22Rv1 (cell line): ENCODE measurements at regions not wholly inside any gene's neighbourhood (a gene's known extent, or its start where the extent isn't known, plus 50 kb on each side); places are given as distances from the start of the nearest gene placed in this dataset.
A peak's percentile ranks its signal among the peaks of the same experiment; 100 is the strongest.

Experiments used
- H3K27ac ChIP-seq: fragments of 450-650 bp; 2 replicates; pipeline ENCODE4 v1.5.1; 2017
- ZFX ChIP-seq: fragments of 450-650 bp; IDR thresholded peaks from 2 replicates; pipeline ENCODE4 v1.6.1; 2017; ENCODE audit warnings: antibody characterized with exemption, borderline replicate concordance
- TF ChIP-seq, protein P1 (sequence below): fragments of 450-650 bp; IDR thresholded peaks from 2 replicates; pipeline ENCODE4 v1.5.1; 2017; ENCODE audit warnings: mild to moderate bottlenecking

DNA sequence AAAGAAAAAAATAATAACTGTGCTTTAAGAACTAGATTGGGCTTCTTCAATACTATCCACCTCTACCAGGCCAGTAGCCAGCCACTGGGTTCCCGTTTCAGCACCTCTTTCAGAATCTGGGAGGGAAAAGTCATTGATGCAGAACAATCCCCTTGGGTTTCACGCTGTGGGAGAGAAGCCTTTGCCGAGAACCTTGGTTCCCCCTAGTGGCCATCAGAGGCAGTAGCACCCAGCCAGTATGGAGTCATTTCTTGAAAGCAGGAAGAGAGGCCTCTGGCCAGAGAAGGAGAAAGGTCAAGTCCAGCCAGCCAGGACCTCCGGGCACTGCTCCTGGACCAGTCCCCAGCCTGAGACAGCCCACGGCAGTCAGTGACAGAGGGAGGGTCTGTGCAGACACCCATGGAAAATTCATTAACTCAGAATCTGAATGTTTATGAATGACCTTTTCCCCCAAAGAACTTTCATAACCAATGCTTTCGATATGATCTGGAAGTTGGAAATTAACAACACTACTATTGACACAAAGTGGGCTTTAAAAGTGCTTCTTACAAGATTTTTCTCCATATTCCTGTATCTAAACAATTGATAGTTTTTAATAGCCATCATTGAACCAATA, 51.2 kb upstream of the CDH5 start:
- TF ChIP-seq ZFX = no peak
- TF ChIP-seq, protein P1, sequence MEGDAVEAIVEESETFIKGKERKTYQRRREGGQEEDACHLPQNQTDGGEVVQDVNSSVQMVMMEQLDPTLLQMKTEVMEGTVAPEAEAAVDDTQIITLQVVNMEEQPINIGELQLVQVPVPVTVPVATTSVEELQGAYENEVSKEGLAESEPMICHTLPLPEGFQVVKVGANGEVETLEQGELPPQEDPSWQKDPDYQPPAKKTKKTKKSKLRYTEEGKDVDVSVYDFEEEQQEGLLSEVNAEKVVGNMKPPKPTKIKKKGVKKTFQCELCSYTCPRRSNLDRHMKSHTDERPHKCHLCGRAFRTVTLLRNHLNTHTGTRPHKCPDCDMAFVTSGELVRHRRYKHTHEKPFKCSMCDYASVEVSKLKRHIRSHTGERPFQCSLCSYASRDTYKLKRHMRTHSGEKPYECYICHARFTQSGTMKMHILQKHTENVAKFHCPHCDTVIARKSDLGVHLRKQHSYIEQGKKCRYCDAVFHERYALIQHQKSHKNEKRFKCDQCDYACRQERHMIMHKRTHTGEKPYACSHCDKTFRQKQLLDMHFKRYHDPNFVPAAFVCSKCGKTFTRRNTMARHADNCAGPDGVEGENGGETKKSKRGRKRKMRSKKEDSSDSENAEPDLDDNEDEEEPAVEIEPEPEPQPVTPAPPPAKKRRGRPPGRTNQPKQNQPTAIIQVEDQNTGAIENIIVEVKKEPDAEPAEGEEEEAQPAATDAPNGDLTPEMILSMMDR = peak; percentile 94

DNA sequence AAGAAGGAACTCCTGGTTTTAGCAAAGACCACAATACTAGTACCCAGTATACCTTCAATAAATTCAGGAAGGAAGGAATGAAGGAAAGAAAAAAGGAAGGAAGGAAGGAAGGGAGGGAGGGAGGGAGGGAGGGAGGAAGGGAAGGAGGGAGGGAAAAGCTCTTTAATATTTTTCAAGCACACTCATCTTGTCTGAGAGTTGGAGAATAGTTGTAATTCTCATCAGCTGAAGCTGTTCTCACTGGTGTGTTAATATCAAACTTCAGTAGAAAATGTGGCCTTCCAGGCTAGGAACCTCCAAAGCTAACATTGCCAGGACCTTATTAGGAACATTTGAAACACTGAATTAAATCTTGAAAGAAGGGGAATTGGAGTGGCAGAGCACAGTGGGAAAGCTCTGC, 55.2 kb upstream of the CDH5 start:
- H3K27ac ChIP-seq = no peak overlapping the region
- TF ChIP-seq, protein P1 = no peak
- no peak for TF ChIP-seq ZFX

More for the DNA sequence above, 51.2 kb upstream of the CDH5 start:
- no peak overlapping the region for H3K27ac ChIP-seq

DNA sequence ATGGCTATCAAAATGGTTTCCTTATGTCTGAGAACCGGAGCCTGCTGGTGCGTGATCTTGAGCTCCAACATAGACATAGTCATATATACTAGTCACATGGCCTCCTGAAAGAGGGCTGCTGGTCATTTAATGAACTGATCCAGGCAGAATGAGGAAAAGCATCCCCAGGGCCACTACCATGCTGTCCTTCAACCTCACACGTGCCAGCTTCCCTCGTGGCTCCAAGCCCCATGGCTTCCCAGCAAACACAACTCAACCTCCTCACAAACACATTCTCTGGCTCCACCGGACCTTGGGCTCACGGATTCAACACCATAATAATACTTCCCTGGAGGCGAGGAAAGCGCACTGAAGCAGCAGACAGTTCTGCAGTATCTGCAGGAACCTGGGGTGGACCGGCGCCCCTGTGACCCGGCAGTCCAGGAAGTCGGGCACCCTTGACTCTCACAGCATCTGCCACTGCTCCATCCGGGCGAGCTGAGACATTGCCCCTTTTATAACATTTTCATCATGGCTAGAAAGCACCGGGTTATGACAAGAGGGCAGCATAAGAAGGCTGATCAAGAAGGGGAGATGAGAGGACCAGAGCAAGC, 57.2 kb upstream of the CDH5 start:
- TF ChIP-seq, protein P1 = no peak
- no peak for TF ChIP-seq ZFX

DNA sequence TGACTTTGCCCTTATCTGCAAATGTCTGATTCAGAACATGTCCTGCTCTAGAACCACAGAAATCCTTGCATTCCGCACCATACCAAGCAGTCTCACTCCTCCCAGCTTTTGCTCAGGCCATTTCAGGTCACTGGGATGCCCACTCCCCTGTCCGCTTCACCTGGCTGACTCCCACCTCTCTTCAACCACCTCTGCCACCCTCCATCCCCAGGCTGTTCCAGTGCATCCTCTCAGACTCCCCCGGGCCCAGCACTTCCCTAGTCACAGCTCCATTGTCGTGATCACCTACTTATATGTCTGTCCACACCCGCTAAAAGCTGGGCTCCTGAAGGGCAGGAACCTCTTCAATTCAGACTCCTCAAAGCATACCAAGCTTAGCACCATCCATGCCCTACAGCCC, 58.4 kb upstream of the CDH5 start:
- no peak for TF ChIP-seq ZFX
- TF ChIP-seq, protein P1 = no peak

More for the DNA sequence above, 57.2 kb upstream of the CDH5 start:
- no peak overlapping the region for H3K27ac ChIP-seq

DNA sequence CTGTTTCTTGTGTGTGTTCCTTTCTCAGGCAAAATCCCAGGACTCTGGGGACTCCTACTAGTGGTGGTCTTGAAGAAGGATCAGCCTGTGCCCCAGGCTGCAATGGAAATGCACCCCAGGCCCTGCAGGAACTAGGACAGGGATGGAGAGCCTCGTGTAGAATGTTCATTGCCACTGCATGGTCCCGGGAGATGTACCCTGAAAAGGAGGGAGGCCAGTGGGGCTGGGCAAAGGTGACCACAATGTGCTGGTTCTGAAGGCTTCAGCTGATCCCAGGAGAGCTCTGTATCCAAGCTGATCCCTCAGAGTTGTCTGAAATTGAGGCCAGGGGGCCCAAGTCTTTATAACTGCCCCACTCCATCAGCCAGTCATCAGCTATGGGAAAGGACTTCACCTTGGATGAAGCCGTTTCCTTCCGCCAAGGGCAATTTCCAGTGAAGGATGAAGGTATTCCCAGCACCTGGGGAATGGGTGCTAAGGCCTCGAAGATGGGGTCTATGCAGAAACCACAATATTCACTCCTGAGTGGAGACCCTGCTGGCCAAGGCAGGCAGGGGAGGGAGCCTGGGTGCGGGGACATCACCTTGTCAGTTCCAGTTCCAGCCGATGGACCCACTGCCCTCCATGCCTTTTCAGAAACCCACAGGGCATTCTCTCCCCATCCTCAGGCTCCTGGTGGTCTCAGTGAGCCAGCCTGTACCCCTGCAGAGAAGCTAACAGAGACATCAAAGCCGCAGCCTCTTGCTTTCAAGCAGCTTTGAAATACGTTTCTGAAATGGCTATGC, 59.9 kb upstream of the CDH5 start:
- TF ChIP-seq, protein P1 = no peak
- no peak for TF ChIP-seq ZFX
- H3K27ac ChIP-seq = no peak overlapping the region

More for the DNA sequence above, 58.4 kb upstream of the CDH5 start:
- no peak overlapping the region for H3K27ac ChIP-seq

DNA sequence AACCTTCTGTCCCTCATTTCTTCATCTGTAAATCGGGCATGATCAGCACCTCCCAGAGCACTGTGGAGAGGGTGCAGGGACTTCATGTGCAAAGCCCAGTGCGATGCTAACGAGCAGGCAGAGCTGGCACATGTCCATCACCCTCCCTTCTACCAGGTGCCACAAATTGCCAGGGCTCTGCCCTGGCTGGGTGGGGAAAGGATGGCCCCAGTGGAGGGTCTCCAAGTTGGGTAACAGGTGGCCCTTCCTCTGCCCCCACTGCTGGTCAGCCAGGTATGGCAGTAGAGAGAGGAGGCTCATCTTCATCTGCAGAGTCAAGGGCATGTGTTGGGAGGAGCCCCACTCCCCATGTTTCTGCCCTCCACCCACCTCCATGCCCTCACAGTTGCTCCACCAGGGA, 61.5 kb upstream of the CDH5 start:
- H3K27ac ChIP-seq = no peak overlapping the region
- TF ChIP-seq, protein P1 = no peak
- TF ChIP-seq ZFX = no peak

DNA sequence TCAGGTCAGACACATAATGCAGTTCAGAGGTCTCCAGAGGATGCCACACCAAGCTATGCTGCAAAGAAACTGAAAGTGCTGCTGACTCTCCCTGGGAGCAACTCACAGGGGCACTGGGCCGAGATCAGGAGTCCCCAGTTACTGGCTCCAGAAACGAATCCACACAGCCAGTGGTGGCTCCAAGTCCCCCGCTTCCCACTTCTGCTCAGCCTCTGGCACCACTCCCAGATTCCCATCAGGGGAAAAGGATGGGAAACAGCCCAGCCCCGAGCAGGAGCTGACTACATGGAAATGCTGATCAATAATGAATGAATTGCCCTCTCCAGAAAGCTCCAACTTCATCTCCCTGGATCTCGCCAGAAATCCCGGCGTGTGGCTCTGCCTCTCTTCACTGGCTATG, 62.3 kb upstream of the CDH5 start:
- H3K27ac ChIP-seq = no peak overlapping the region
- TF ChIP-seq ZFX = no peak
- TF ChIP-seq, protein P1 = no peak
